K562 (cell line): ENCODE measurements at regions not wholly inside any gene's neighbourhood (a gene's known extent, or its start where the extent isn't known, plus 50 kb on each side); places are given as distances from the start of the nearest gene placed in this dataset.
A peak's percentile ranks its signal among the peaks of the same experiment; 100 is the strongest.
"Not testable (repeated sequence)": the region's sequence is repeated elsewhere in the genome, so short reads cannot be mapped to it uniquely, and the experiment has no call there.

ENCODE experiments used
- ATAC-seq: fragments of 200-7000 bp; cut with Tn5 transposase; 3 replicates; pipeline ENCODE4 v1.9.1; 2020; ENCODE audit warnings: moderate library complexity
- BruUV-seq: library from RNA; stranded (reverse); fragments of 400-500 nt; replicated peaks from 2 replicates; lab custom pipeline; 2021; lab: Mats Ljungman, UMichigan
- CTCF ChIA-PET: fragments of 300-600 bp; formaldehyde crosslinking; extraction: SDS; loops from one replicate; lab custom pipeline; 2021; ENCODE audit warnings: low intra/inter-chr PET ratio; lab: Yijun Ruan, JAX
- POLR2A ChIA-PET: fragments of 300-600, 350-650 bp; sonication (Branson Sonifier 250); formaldehyde crosslinking; extraction: SDS; loops from one replicate; lab custom pipeline; 2021; ENCODE audit warnings: antibody characterized with exemption, inconsistent platforms; lab: Yijun Ruan, JAX
- DNase-seq, 4 experiments: peaks; one replicate each; pipeline versions ENCODE4 v3.0.0 to v3.0.0-alpha.2; 2011 to 2018; ENCODE audit warnings: low spot score in 3 of 4, mixed read lengths in 3 of 4; ENCODE audit errors: extremely low read depth in 1 of 4
- FAIRE-seq: peaks from 2 replicates; lab custom pipeline; 2011; peaks lifted over from hg19 to GRCh38; lab: Jason Lieb, UNC
- H2AFZ ChIP-seq: 2 replicates; pipeline ENCODE4 v1.6.0; 2011; ENCODE audit warnings: low read depth, low read length, control low read depth, inconsistent platforms
- H3K27ac ChIP-seq: fragments of 200-600 bp; 3 replicates; pipeline ENCODE4 v1.8.0; 2011; ENCODE audit warnings: low read depth, mild to moderate bottlenecking, control low read depth, inconsistent platforms, low read length, moderate library complexity, mixed read lengths; ENCODE audit errors: extremely low read depth
- H3K27me3 ChIP-seq, 2 experiments: fragments of 300-600 bp in 1 of 2; 2 replicates in 1 of 2; 3 replicates in 1 of 2; pipeline versions ENCODE4 v1.6.0 to v1.8.0; 2011; ENCODE audit warnings: inconsistent platforms in 2 of 2, low read length in 2 of 2, mild to moderate bottlenecking in 1 of 2, mixed read lengths in 1 of 2, moderate library complexity in 1 of 2; ENCODE audit not compliant: control insufficient read depth in 2 of 2, insufficient read depth in 2 of 2
- H3K36me3 ChIP-seq: fragments of 300-600 bp; 3 replicates; pipeline ENCODE4 v1.8.0; 2011; ENCODE audit warnings: mild to moderate bottlenecking, low read length, inconsistent platforms; ENCODE audit not compliant: control insufficient read depth, insufficient read depth
- H3K4me1 ChIP-seq, 2 experiments: fragments of 200-600 bp in 1 of 2; replicated peaks in 1 of 2; 2 replicates in 1 of 2; 3 replicates in 1 of 2; pipeline versions ENCODE4 v1.5.1 to v1.8.0; 2011; ENCODE audit warnings: inconsistent platforms in 2 of 2, low read length in 2 of 2, mild to moderate bottlenecking in 1 of 2, mixed read lengths in 1 of 2, moderate library complexity in 1 of 2; ENCODE audit not compliant: control insufficient read depth in 2 of 2, insufficient read depth in 2 of 2
- H3K4me2 ChIP-seq: 2 replicates; pipeline ENCODE4 v1.6.1; 2011; ENCODE audit warnings: low read length, control low read depth, inconsistent platforms, mixed read lengths; ENCODE audit not compliant: insufficient read depth
- H3K4me3 ChIP-seq: fragments of 200-600 bp; sonication (generic), shearing (Covaris generic); 2 replicates; pipeline ENCODE4 v1.5.1; 2016; ENCODE audit warnings: control low read depth, inconsistent platforms
- H3K79me2 ChIP-seq: fragments of 200-600 bp; 3 replicates; pipeline ENCODE4 v1.8.0; 2011; ENCODE audit warnings: low read length, inconsistent platforms; ENCODE audit not compliant: control insufficient read depth, insufficient read depth
- H3K9ac ChIP-seq, 2 experiments: 2 replicates each; pipeline versions ENCODE4 v1.6.0 to v1.6.1; 2011; ENCODE audit warnings: low read depth in 2 of 2, low read length in 2 of 2, control low read depth in 1 of 2, inconsistent platforms in 1 of 2, mild to moderate bottlenecking in 1 of 2, mixed read lengths in 1 of 2; ENCODE audit not compliant: insufficient read depth in 1 of 2
- H3K9me1 ChIP-seq: one replicate; pipeline ENCODE4 v1.6.0; 2011; ENCODE audit warnings: inconsistent platforms, mild to moderate bottlenecking, low read length, moderate library complexity; ENCODE audit not compliant: control insufficient read depth, insufficient read depth
- H3K9me3 ChIP-seq: replicated peaks from 2 replicates; pipeline ENCODE4 v1.5.1; 2011; ENCODE audit warnings: low read depth, low read length, inconsistent platforms; ENCODE audit not compliant: control insufficient read depth, insufficient read depth
- H4K20me1 ChIP-seq: replicated peaks from 2 replicates; pipeline ENCODE4 v1.6.1; 2011; ENCODE audit warnings: low read length, inconsistent platforms, mixed read lengths; ENCODE audit not compliant: control insufficient read depth, insufficient read depth
- BCOR ChIP-seq: fragments of 450-650 bp; IDR thresholded peaks from 2 replicates; pipeline ENCODE4 v1.6.1; 2016
- ILK ChIP-seq: fragments of 450-650 bp; IDR thresholded peaks from 2 replicates; pipeline ENCODE4 v1.6.1; 2016; ENCODE audit warnings: missing genetic modification characterization, low read depth, mild to moderate bottlenecking, missing compliant biosample characterization, moderate library complexity, borderline replicate concordance
- KDM1A ChIP-seq, 2 experiments: fragments of 450-650 bp; IDR thresholded peaks; 2 replicates each; pipeline ENCODE4 v1.6.1; 2016; ENCODE audit warnings: mild to moderate bottlenecking in 2 of 2
- KHSRP ChIP-seq: fragments of 450-650 bp; IDR thresholded peaks from 2 replicates; pipeline ENCODE4 v1.6.1; 2017
- RBM25 ChIP-seq: fragments of 200-400 bp; formaldehyde crosslinking; IDR thresholded peaks from 2 replicates; pipeline ENCODE4 v1.6.1; 2018; ENCODE audit warnings: low read length, low read depth, moderate library complexity; ENCODE audit not compliant: severe bottlenecking
- RFX1 ChIP-seq: fragments of 450-650 bp; IDR thresholded peaks from 2 replicates; pipeline ENCODE4 v1.6.1; 2016; ENCODE audit warnings: mild to moderate bottlenecking, moderate library complexity
- SLC30A9 ChIP-seq: fragments of 250-450 bp; sonication (Bioruptor Pico); IDR thresholded peaks from 2 replicates; pipeline ENCODE4 v1.8.0; 2022; ENCODE audit warnings: mild to moderate bottlenecking, moderate library complexity
- ZNF146 ChIP-seq: IDR thresholded peaks from one replicate; pipeline ENCODE4 v1.6.1; 2018; ENCODE audit warnings: missing compliant biosample characterization; ENCODE audit not compliant: unreplicated experiment
- ZNF785 ChIP-seq: fragments of 250-450 bp; sonication (Bioruptor Pico); IDR thresholded peaks from 2 replicates; pipeline ENCODE4 v1.4.0; 2020; ENCODE audit warnings: mild to moderate bottlenecking
- WGBS: fragments of 100-300 bp; shearing (Covaris generic); methylation state at CpG from one replicate; pipeline ENCODE4 v1.1.6; 2016; ENCODE audit warnings: low coverage, mixed read lengths; ENCODE audit not compliant: insufficient coverage; ENCODE audit errors: missing lambda C conversion rate; 5-methylcytosine and 5-hydroxymethylcytosine counted together
- in situ Hi-C: fragments of 300-500 bp; cut with MboI; formaldehyde crosslinking; loops from 4 replicates; pipeline ENCODE4 v1.15.0; 2018; ENCODE audit warnings: inconsistent platforms, mixed read lengths
- intact Hi-C: fragments of 100-400 bp; cut with micrococcal nuclease; formaldehyde crosslinking; loops from 2 replicates; pipeline ENCODE4 v1.14.2; 2022
- TF ChIP-seq, protein P1 (sequence below): sonication (generic); formaldehyde crosslinking; IDR thresholded peaks from 2 replicates; pipeline ENCODE4 v1.8.1; 2023; ENCODE audit warnings: mild to moderate bottlenecking, missing genetic modification reagents

DNA sequence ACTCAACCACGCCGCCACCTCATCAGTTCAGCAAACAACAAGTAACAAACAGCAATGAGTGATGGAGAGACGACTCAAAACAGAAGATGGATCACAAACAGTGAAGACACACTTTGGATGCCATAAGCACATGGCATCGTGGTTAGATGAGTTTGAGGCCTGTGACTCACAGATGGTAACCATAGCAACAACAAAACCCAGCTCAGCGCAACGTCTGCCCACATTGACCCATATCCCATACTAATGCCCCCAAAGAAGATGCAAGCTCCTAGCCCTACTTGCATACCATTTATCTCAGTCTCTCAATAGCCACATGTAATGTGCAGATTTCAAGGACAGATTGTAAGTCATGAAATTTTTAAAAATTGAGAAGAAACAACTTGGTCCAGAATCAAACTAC is 1322.3 kb upstream of the TMEM132C start (continued):
- TF ChIP-seq ILK (tag) (no peak), KHSRP (no peak), SLC30A9 (CRISPR knock-in tag) (no peak), RFX1 (peak; percentile 93), ZNF785 (CRISPR knock-in tag) (no peak)
- TF ChIP-seq, protein P1, sequence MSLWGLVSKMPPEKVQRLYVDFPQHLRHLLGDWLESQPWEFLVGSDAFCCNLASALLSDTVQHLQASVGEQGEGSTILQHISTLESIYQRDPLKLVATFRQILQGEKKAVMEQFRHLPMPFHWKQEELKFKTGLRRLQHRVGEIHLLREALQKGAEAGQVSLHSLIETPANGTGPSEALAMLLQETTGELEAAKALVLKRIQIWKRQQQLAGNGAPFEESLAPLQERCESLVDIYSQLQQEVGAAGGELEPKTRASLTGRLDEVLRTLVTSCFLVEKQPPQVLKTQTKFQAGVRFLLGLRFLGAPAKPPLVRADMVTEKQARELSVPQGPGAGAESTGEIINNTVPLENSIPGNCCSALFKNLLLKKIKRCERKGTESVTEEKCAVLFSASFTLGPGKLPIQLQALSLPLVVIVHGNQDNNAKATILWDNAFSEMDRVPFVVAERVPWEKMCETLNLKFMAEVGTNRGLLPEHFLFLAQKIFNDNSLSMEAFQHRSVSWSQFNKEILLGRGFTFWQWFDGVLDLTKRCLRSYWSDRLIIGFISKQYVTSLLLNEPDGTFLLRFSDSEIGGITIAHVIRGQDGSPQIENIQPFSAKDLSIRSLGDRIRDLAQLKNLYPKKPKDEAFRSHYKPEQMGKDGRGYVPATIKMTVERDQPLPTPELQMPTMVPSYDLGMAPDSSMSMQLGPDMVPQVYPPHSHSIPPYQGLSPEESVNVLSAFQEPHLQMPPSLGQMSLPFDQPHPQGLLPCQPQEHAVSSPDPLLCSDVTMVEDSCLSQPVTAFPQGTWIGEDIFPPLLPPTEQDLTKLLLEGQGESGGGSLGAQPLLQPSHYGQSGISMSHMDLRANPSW (CRISPR knock-in tag), result no peak

DNA sequence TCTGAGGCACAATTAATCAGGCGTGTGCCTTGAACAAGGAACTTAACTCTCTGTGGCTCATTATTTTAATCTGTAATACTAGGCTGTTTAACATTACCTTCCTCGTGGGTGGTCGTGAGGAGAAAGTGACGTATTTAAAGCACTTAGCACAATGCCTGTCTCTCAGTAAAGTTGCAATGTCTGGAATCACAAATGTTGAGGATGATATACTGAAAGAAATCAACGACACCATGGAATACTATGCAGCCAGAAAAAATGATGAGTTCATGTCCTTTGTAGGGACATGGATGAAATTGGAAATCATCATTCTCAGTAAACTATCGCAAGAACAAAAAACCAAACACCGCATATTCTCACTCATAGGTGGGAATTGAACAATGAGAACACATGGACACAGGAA is 1320.0 kb upstream of the TMEM132C start:
- H2AFZ ChIP-seq, intact Hi-C loops, H3K4me3 ChIP-seq, H3K4me2 ChIP-seq, H3K27ac ChIP-seq, H4K20me1 ChIP-seq, H3K9me3 ChIP-seq, H3K9me1 ChIP-seq, BruUV-seq, DNase-seq, ATAC-seq, H3K36me3 ChIP-seq, in situ Hi-C loops, H3K27me3 ChIP-seq, CTCF ChIA-PET, H3K79me2 ChIP-seq, H3K9ac ChIP-seq: not testable (repeated sequence)
- POLR2A ChIA-PET, result interaction anchor here (0.7 kb wide), 1 partner anchor 239 kb away, joined by 3 read pairs; no protein-coding TSS in a partner anchor
- H3K4me1 ChIP-seq, result peaks cover 0 to 10% of the 10 kb centered on the region in 2 experiments; a peak in 4 of 5 replicates
- TF ChIP-seq KDM1A (IDR thresholded peaks at IDR 0.05) (0 out of 4 replicates have a peak, but pooled peaks of 1 of the 2 experiments have one; percentile 32), ZNF146 (peak; percentile 71), BCOR (peak; percentile 51; the same call in 1 of the 2 replicates), RBM25 (peak; percentile 49)
- WGBS, result 54% methylated on average over 5 of the region's 7 CpGs
- FAIRE-seq, result peak; percentile 64
